Activated CD8-positive, alpha-beta memory T cell treated with anti-CD3 and anti-CD28 coated beads, Interleukin-2, amount 50 U/mL, for 4 hours (primary cell): ENCODE measurements at regions not wholly inside any gene's neighbourhood (a gene's known extent, or its start where the extent isn't known, plus 50 kb on each side); places are given as distances from the start of the nearest gene placed in this dataset.

ENCODE experiments used
- DNase-seq: peaks from one replicate; pipeline ENCODE4 v3.0.0-alpha.2; 2020

- DNase-seq, result no peak
Measured at GRCh38 chr6:104182811-104183210, 676.9 kb downstream of the HACE1 start.

- no peak for DNase-seq
Measured at GRCh38 chr6:104173668-104174067, 686.1 kb downstream of the HACE1 start.

- no peak for DNase-seq
Measured at GRCh38 chr6:104170401-104170800, 689.3 kb downstream of the HACE1 start.

- DNase-seq, result no peak
Measured at GRCh38 chr6:104166055-104166668, 693.6 kb downstream of the HACE1 start.

GRCh38 chr6:104162036-104162669 is 697.6 kb downstream of the HACE1 start:
- no peak for DNase-seq

GRCh38 chr6:104159045-104159618 is 700.6 kb downstream of the HACE1 start:
- DNase-seq, result no peak

- no peak for DNase-seq
Measured at GRCh38 chr6:104143757-104144156, 716.0 kb downstream of the HACE1 start.

- no peak for DNase-seq
Measured at GRCh38 chr6:104134876-104135275, 724.8 kb downstream of the HACE1 start.

- no peak for DNase-seq
Measured at GRCh38 chr6:104130343-104130742, 729.4 kb downstream of the HACE1 start.

- no peak for DNase-seq
Measured at GRCh38 chr6:104126315-104127005, 733.3 kb downstream of the HACE1 start.

GRCh38 chr6:104123227-104123626 is 736.5 kb downstream of the HACE1 start:
- DNase-seq, result no peak

GRCh38 chr6:104118274-104118673 is 741.4 kb downstream of the HACE1 start:
- DNase-seq, result no peak

GRCh38 chr6:104109806-104110205 is 749.9 kb downstream of the HACE1 start:
- no peak for DNase-seq

- DNase-seq, result no peak
Measured at GRCh38 chr6:104108634-104109033, 751.1 kb downstream of the HACE1 start.

- no peak for DNase-seq
Measured at GRCh38 chr6:104095661-104096416, 763.9 kb downstream of the HACE1 start.

GRCh38 chr6:104087765-104088164 is 772.0 kb downstream of the HACE1 start:
- DNase-seq, result no peak

GRCh38 chr6:104068281-104068680 is 791.4 kb downstream of the HACE1 start:
- no peak for DNase-seq

GRCh38 chr6:104064876-104065275 is 794.8 kb downstream of the HACE1 start:
- DNase-seq, result no peak

GRCh38 chr6:104050455-104050854 is 809.3 kb downstream of the HACE1 start:
- no peak for DNase-seq

GRCh38 chr6:104046426-104046825 is 813.3 kb downstream of the HACE1 start:
- no peak for DNase-seq

GRCh38 chr6:104031346-104031745 is 828.4 kb downstream of the HACE1 start:
- no peak for DNase-seq

GRCh38 chr6:104022126-104022525 is 837.6 kb downstream of the HACE1 start:
- no peak for DNase-seq

- no peak for DNase-seq
Measured at GRCh38 chr6:104019075-104019753, 840.5 kb downstream of the HACE1 start.
